AG04450 (cell line): ENCODE measurements at regions not wholly inside any gene's neighbourhood (a gene's known extent, or its start where the extent isn't known, plus 50 kb on each side); places are given as distances from the start of the nearest gene placed in this dataset.

Experiments
- CTCF ChIA-PET: fragments of 300-600, 350-600 bp; formaldehyde crosslinking; extraction: SDS; loops from one replicate; lab custom pipeline; 2022; ENCODE audit warnings: antibody characterized with exemption, inconsistent platforms; lab: Charles Lee
- POLR2A ChIA-PET: fragments of 350-600 bp; formaldehyde crosslinking; extraction: SDS; loops from one replicate; lab custom pipeline; 2021; ENCODE audit warnings: antibody characterized with exemption, inconsistent platforms; lab: Yijun Ruan, JAX
- DNase-seq: peaks from one replicate; pipeline ENCODE4 v3.0.0-alpha.2; 2011; ENCODE audit warnings: low read depth, low spot score
- H3K27ac ChIP-seq: one replicate; pipeline ENCODE4 v1.5.1; 2012; ENCODE audit warnings: low read depth, low read length, control low read depth
- H3K27me3 ChIP-seq: one replicate; pipeline ENCODE4 v1.6.0; 2012; ENCODE audit warnings: low read length; ENCODE audit not compliant: control insufficient read depth, insufficient read depth
- H3K4me3 ChIP-seq: 2 replicates; pipeline ENCODE4 v1.5.1; 2011; ENCODE audit warnings: mild to moderate bottlenecking, low read depth, low read length, control low read depth
- H3K9me3 ChIP-seq: 2 replicates; pipeline ENCODE4 v1.5.1; 2012; ENCODE audit warnings: low read length; ENCODE audit not compliant: control insufficient read depth, insufficient read depth
- CTCF ChIP-seq: IDR thresholded peaks from 2 replicates; pipeline ENCODE4 v1.5.1; 2011; ENCODE audit warnings: low read depth, low read length, control low read depth, inconsistent platforms

DNA sequence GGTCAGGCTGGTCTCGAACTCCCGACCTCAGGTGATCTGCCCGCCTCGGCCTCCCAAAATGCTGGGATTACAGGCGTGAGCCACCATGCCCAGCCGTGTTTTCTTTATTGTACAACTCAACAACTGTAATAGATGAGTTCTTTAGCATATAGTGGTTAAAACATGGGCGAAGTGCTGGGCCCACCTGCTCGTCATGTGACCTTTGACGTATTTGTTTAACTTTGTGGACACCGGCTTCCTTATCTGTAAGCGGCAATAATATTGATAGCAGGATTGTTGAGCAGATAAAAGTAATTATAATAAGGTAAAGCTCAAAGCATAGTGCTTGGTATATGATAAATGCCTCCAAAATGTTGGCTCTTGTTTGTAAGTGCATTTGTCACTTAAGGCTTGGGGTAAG, 460.3 kb downstream of the KLF12 start:
- no peaks in the 10 kb centered on the region for H3K27me3 ChIP-seq
- H3K9me3 ChIP-seq, result no peaks in the 10 kb centered on the region
- CTCF ChIA-PET, result no interaction called here
- no peak overlapping the region for H3K27ac ChIP-seq
- H3K4me3 ChIP-seq, result no peak overlapping the region
- POLR2A ChIA-PET, result no interaction called here
- no peak for TF ChIP-seq CTCF
- no peak for DNase-seq

- TF ChIP-seq CTCF, result no peak
- DNase-seq, result no peak
- Histone ChIP-seq H3K27ac (no peak overlapping the region), H3K9me3 (no peaks in the 10 kb centered on the region), H3K27me3 (no peaks in the 10 kb centered on the region), H3K4me3 (no peak overlapping the region)
- POLR2A ChIA-PET, result no interaction called here
- CTCF ChIA-PET, result interaction anchor here (1.0 kb wide), 1 partner anchor 398 kb away, joined by 4 read pairs; no protein-coding TSS in a partner anchor
These were observed 461.7 kb downstream of the KLF12 start for GRCh38 chr13:73672492-73672891.

DNA sequence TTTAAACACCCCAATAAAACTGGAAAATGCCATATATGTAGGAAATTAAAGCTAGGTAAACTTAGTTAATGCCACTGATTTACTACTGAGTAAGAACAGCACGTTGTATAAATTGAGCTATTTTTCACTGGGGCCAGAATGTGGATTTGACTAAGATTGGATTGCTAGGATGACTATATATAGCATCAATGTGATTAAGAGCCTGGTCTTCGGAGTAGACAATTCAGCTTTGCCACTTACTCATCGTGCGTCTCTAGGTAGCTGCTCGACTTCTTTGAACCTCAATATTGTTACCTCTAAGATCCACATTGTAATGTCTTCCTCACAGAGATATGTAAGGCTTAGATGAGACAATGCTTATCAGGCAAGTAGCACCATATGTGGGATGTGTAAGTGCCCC, 462.5 kb downstream of the KLF12 start:
- CTCF ChIA-PET, result interaction anchor here (1.0 kb wide), 2 partner anchors 13 to 397 kb away, joined by 3 to 4 read pairs; no protein-coding TSS in a partner anchor
- POLR2A ChIA-PET, result no interaction called here
- no peak for TF ChIP-seq CTCF

GRCh38 chr13:73671011-73671410, 463.2 kb downstream of the KLF12 start:
- H3K4me3 ChIP-seq, result no peak overlapping the region
- TF ChIP-seq CTCF, result no peak
- H3K27me3 ChIP-seq, result no peaks in the 10 kb centered on the region
- ChIA-PET POLR2A (no interaction called here), CTCF (interaction anchor here (1.0 kb wide), 1 partner anchor 13 kb away, joined by 3 read pairs; no protein-coding TSS in a partner anchor)
- H3K9me3 ChIP-seq, result no peaks in the 10 kb centered on the region
- no peak for DNase-seq
- H3K27ac ChIP-seq, result no peak overlapping the region

More for the DNA sequence above, 462.5 kb downstream of the KLF12 start:
- Histone ChIP-seq H3K27me3 (no peaks in the 10 kb centered on the region), H3K4me3 (no peak overlapping the region), H3K9me3 (no peaks in the 10 kb centered on the region), H3K27ac (no peak overlapping the region)
- DNase-seq, result no peak

GRCh38 chr13:73667756-73668155, 466.4 kb downstream of the KLF12 start:
- no peaks in the 10 kb centered on the region for H3K9me3 ChIP-seq
- no peaks in the 10 kb centered on the region for H3K27me3 ChIP-seq
- no peak overlapping the region for H3K27ac ChIP-seq
- no peak for DNase-seq
- CTCF ChIA-PET, result interaction anchor here (0.7 kb wide), 1 partner anchor 14 kb away, joined by 3 read pairs; no protein-coding TSS in a partner anchor
- no peak overlapping the region for H3K4me3 ChIP-seq
- POLR2A ChIA-PET, result no interaction called here
- no peak for TF ChIP-seq CTCF
